Glutamatergic neuron (in vitro differentiated cells): ENCODE measurements at regions not wholly inside any gene's neighbourhood (a gene's known extent, or its start where the extent isn't known, plus 50 kb on each side); places are given as distances from the start of the nearest gene placed in this dataset.

Experiments
- DNase-seq: peaks from one replicate; pipeline ENCODE4 v3.0.0; 2022
- H3K27ac Mint-ChIP-seq: one replicate; pipeline ENCODE4 v1.8.0; 2020; ENCODE audit warnings: mild to moderate bottlenecking, mixed read lengths, inconsistent platforms; ENCODE audit not compliant: unreplicated experiment
- H3K27me3 Mint-ChIP-seq: one replicate; pipeline ENCODE4 v1.8.0; 2020; ENCODE audit warnings: mild to moderate bottlenecking, moderate library complexity, mixed read lengths, inconsistent platforms; ENCODE audit not compliant: unreplicated experiment
- H3K36me3 Mint-ChIP-seq: one replicate; pipeline ENCODE4 v1.8.0; 2020; ENCODE audit warnings: mild to moderate bottlenecking, mixed read lengths, inconsistent platforms; ENCODE audit not compliant: unreplicated experiment
- H3K4me1 Mint-ChIP-seq: one replicate; pipeline ENCODE4 v1.8.0; 2020; ENCODE audit warnings: mild to moderate bottlenecking, low read depth, mixed read lengths, inconsistent platforms; ENCODE audit not compliant: unreplicated experiment
- H3K4me3 Mint-ChIP-seq: one replicate; pipeline ENCODE4 v1.8.0; 2020; ENCODE audit warnings: mild to moderate bottlenecking, mixed read lengths, inconsistent platforms; ENCODE audit not compliant: unreplicated experiment
- H3K9me3 Mint-ChIP-seq: one replicate; pipeline ENCODE4 v1.8.0; 2020; ENCODE audit warnings: mild to moderate bottlenecking, moderate library complexity, mixed read lengths, inconsistent platforms; ENCODE audit not compliant: unreplicated experiment
- TF ChIP-seq, protein P1 (sequence below): fragments of 200-600 bp; sonication (generic); IDR thresholded peaks from one replicate; pipeline ENCODE4 v1.5.0; 2021; ENCODE audit not compliant: partially characterized antibody, unreplicated experiment

DNA sequence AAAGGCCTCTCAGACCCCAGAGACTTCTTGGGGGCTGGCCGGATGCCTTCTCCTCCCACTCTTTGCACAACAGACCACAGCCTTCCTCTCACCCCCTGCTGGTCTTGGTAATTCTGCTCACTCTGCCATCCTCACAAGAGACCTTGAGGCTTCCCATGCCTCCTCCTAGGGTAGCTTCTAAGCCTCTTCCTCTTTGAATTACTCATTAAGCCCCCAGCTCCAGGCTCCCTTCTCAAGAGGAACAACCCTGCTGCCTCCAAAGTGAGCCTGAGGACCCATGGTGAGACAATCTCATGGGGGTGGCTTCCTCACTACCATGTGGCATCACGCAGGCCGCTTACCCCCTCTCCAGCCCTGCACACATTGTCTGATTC lies 184.6 kb upstream of the SYT13 start:
- Mint-ChIP-seq H3K9me3 (peaks cover 4% of the 10 kb centered on the region), H3K4me1 (peaks cover 16% of the 10 kb centered on the region), H3K27me3 (peaks cover 3% of the 10 kb centered on the region), H3K27ac (no peak overlapping the region), H3K36me3 (no peaks in the 10 kb centered on the region), H3K4me3 (no peak overlapping the region)
- DNase-seq: no peak
- TF ChIP-seq, protein P1, sequence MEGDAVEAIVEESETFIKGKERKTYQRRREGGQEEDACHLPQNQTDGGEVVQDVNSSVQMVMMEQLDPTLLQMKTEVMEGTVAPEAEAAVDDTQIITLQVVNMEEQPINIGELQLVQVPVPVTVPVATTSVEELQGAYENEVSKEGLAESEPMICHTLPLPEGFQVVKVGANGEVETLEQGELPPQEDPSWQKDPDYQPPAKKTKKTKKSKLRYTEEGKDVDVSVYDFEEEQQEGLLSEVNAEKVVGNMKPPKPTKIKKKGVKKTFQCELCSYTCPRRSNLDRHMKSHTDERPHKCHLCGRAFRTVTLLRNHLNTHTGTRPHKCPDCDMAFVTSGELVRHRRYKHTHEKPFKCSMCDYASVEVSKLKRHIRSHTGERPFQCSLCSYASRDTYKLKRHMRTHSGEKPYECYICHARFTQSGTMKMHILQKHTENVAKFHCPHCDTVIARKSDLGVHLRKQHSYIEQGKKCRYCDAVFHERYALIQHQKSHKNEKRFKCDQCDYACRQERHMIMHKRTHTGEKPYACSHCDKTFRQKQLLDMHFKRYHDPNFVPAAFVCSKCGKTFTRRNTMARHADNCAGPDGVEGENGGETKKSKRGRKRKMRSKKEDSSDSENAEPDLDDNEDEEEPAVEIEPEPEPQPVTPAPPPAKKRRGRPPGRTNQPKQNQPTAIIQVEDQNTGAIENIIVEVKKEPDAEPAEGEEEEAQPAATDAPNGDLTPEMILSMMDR: no peak

DNA sequence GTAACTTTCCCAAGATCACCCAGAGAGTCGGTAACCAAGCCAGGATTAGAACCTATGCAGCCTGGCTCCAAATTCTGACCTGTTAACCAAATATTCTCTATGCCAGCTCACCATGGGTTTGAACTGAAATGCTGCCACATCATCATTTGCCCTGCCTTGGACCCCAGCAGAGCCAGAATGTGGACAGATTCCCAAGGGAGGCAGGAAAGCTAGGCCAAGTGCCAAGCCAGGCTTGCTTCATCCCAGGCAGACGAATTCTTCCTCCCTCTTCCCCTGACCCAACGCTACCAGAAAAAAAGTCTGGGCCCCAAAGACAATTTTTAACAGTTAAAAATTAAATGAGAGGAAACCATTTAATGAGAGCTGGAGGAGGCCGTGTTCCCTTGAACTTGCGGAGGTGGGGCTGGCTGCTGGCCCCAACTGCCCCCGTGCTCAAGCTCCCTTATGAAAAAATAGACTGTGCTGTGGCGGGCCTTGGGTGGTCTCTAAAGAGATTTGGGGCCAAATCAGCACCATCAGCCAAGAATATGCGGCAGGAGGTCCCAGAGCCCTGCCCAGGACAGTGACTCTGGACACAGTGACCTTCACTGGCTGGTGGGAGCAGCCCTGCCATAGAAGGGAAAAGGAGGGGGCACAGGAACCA lies 184.1 kb upstream of the SYT13 start:
- H3K27ac Mint-ChIP-seq: no peak overlapping the region
- no peaks in the 10 kb centered on the region for H3K36me3 Mint-ChIP-seq
- H3K27me3 Mint-ChIP-seq: peaks cover 3% of the 10 kb centered on the region
- H3K4me3 Mint-ChIP-seq: no peak overlapping the region
- DNase-seq: no peak
- H3K4me1 Mint-ChIP-seq: peaks cover 16% of the 10 kb centered on the region
- TF ChIP-seq, protein P1: no peak
- H3K9me3 Mint-ChIP-seq: peaks cover 4% of the 10 kb centered on the region

DNA sequence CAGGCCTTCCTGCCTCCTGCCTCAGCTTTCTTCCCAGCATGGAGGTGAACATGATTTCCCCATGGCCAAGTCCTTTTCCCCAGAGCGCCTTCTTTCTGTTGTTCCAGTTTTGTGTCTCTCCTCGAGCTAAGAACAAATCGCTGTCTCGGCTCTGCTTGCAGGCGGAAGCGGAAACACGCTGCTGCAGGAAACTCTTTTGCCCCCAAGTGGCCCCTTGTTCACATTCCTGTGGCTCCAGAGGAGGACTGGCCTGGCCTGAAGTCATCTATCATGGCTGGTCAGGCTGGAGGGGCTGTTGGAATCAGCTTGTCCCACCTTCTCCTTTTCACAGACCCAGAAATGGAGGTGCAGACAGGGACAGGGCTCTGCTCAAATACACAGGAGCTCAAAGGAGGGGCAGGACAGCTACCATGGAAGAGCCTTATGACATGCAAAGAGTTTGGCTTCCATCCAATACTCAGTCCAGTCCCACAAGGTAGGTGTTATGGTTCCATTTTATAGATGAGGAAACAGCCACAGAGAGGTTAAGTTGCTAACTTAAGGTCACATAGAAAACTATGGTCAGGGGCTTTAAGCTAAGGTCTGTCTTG lies 182.2 kb upstream of the SYT13 start:
- TF ChIP-seq, protein P1: no peak
- Mint-ChIP-seq H3K4me1 (peaks cover 4% of the 10 kb centered on the region), H3K27me3 (peaks cover 3% of the 10 kb centered on the region), H3K9me3 (no peaks in the 10 kb centered on the region), H3K4me3 (no peak overlapping the region), H3K27ac (no peak overlapping the region), H3K36me3 (no peaks in the 10 kb centered on the region)
- no peak for DNase-seq

DNA sequence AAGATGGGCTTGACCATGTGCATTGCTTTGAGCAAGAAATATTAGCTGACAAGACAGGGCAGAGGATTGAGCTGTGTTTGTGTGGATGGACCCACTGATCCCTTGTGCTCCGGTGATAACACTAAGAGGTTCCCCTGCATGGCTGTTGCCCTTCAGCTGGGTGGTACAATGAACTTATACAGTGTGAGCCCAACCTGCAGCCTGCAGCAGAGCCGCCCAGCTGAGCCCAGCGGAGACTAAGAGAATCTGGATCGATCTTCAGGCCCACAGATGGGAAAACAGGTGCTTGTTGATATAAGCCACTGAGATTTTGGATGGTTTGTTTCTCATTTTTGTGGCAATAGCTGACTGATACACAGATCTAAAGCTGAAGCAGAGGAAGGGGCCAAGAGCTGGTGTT lies 177.4 kb upstream of the SYT13 start:
- DNase-seq: no peak
- H3K9me3 Mint-ChIP-seq: peaks cover 4% of the 10 kb centered on the region
- TF ChIP-seq, protein P1: no peak
- no peak overlapping the region for H3K27ac Mint-ChIP-seq
- peaks cover 3% of the 10 kb centered on the region for H3K27me3 Mint-ChIP-seq
- no peak overlapping the region for H3K4me3 Mint-ChIP-seq
- H3K36me3 Mint-ChIP-seq: peaks cover 5% of the 10 kb centered on the region
- peaks cover 2% of the 10 kb centered on the region for H3K4me1 Mint-ChIP-seq

DNA sequence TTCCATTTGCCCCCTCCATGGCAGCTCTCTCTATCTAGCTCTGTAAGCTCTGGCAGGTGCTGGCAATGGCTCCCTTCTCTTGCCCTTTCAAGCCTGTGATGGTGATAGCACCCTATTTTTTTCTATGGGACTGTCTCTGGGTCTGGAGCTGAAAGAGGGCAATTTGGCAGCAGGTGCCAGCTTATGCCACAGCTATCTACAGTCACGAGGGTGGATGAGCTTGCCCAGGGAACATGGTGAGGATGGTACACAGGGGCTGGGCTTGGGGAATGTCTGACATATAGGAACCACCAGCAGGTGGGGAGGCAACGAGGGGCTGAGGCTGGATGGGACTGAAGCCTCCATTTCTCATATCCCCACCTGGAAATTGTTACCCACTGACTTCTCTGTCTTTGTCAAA lies 175.4 kb upstream of the SYT13 start:
- TF ChIP-seq, protein P1: no peak
- Mint-ChIP-seq H3K27me3 (peaks cover 2% of the 10 kb centered on the region), H3K4me1 (peaks cover 6% of the 10 kb centered on the region)

More for the DNA sequence above, 175.4 kb upstream of the SYT13 start:
- peaks cover 5% of the 10 kb centered on the region for H3K9me3 Mint-ChIP-seq
- H3K36me3 Mint-ChIP-seq: peaks cover 5% of the 10 kb centered on the region
- H3K27ac Mint-ChIP-seq: no peak overlapping the region
- no peak for DNase-seq
- H3K4me3 Mint-ChIP-seq: no peak overlapping the region
